Rectal smooth muscle tissue (tissue), 1 donor: ENCODE measurements at regions not wholly inside any gene's neighbourhood (a gene's known extent, or its start where the extent isn't known, plus 50 kb on each side); places are given as distances from the start of the nearest gene placed in this dataset.

ENCODE experiments used
- H3K27ac ChIP-seq: one replicate; pipeline ENCODE4 v1.7.0; 2013; ENCODE audit warnings: low read depth, low read length, inconsistent platforms
- H3K27me3 ChIP-seq: one replicate; pipeline ENCODE4 v1.7.0; 2013; ENCODE audit warnings: low read length; ENCODE audit not compliant: control insufficient read depth, insufficient read depth
- H3K36me3 ChIP-seq: one replicate; pipeline ENCODE4 v1.7.0; 2013; ENCODE audit warnings: low read length; ENCODE audit not compliant: control insufficient read depth, insufficient read depth
- H3K4me1 ChIP-seq: one replicate; pipeline ENCODE4 v1.7.0; 2013; ENCODE audit warnings: low read length; ENCODE audit not compliant: control insufficient read depth, insufficient read depth
- H3K4me3 ChIP-seq: one replicate; pipeline ENCODE4 v1.7.0; 2013; ENCODE audit warnings: low read length
- H3K9ac ChIP-seq: one replicate; pipeline ENCODE4 v1.7.0; 2013; ENCODE audit warnings: low read length

DNA sequence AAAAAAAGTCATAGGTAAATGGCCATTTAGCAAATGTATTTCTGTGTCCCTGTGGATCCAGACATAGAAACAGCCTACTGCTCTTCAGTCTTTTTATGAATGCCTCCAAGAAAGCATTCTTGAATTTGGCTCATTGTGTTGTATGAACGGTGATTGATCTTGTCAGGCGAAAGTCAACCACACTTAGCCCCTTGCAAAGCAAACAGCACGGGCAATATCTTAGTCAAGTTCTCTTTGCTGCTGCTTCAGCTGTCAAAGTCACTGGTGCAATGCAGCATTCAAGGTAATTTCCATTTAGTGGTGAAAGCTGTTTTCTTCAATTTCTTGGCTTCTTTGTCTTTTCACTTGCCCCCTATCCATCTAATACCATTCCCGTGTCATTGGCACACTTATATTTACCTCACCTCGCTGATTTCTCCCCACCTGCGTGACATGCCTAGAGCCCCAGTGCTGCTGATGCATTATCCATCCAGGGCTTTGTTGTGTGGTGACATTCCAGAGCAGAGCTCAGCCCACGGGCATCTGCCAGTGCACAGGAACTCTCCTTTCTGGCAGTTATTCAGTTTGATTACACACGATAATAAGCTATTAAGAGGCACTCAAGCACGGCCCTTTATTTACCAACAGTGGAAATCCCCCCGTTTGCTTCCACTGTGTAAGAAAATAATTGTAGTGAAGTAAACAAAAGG lies 362.3 kb upstream of the NOVA1 start:
- H3K4me1 ChIP-seq: no peaks in the 10 kb centered on the region
- H3K4me3 ChIP-seq: no peak overlapping the region
- no peaks in the 10 kb centered on the region for H3K36me3 ChIP-seq
- H3K27me3 ChIP-seq: no peaks in the 10 kb centered on the region
- no peak overlapping the region for H3K9ac ChIP-seq
- H3K27ac ChIP-seq: no peak overlapping the region

DNA sequence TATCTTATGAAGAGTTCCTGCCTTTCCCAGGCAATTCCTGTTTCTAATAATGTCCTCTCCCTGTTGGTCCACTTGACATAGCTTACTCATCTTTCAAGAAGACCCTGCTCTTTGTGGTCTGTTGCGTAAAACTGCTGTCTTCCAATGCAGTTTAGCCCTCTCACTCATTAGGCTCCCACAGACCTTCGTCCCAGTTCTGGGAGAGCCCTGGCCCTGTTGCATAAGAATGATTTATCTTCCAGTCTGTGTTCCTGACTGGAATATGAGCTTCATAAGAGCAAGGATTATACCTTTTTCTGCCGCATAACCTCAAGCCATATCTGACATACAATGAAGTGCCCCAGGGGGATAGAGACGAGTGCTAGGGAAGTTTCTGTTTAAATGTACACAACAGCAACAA lies 365.9 kb upstream of the NOVA1 start:
- H3K36me3 ChIP-seq: no peaks in the 10 kb centered on the region
- no peak overlapping the region for H3K4me3 ChIP-seq
- H3K27me3 ChIP-seq: no peaks in the 10 kb centered on the region
- no peak overlapping the region for H3K9ac ChIP-seq
- H3K4me1 ChIP-seq: no peaks in the 10 kb centered on the region
- H3K27ac ChIP-seq: no peak overlapping the region

DNA sequence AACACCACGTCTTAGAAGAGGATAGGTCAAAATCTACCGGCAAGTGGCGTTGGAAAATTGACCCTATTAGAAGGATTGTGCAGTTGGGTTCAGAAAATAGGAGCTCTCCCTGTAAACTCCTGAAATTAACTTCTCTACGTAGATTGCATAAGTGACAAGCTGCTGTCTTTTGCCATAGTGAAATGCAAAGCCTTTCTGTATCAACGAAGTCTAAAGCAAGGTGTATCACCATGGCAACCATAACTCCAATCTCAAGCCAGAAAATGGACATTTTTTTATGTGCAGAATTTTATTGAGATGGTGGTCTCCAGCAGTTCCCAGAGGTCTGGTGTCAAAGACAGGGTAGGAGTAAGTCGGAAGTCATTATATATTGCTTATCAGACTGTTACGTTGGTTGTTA lies 367.7 kb upstream of the NOVA1 start:
- Histone ChIP-seq H3K36me3 (no peaks in the 10 kb centered on the region), H3K27me3 (no peaks in the 10 kb centered on the region), H3K4me3 (no peak overlapping the region), H3K4me1 (no peaks in the 10 kb centered on the region), H3K27ac (no peak overlapping the region), H3K9ac (no peak overlapping the region)

DNA sequence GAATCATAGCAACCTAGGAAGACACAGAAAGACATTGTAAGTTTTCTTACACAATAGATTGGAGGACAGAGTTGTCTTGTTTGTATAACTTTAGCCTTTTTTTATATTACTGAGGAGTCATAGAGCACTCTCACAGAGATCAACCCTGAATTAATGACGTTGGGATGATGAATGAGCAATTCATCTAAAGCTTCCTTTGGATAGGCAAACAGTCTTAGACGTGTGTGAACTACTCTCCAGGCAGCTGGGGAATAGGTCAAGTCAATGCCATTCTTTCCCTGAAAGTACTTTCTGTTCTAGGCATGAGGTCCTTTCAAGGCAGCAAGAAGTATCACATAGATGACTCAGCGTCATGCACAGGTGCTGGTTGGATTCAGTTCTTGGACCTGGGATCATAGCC lies 369.1 kb upstream of the NOVA1 start:
- Histone ChIP-seq H3K27me3 (no peaks in the 10 kb centered on the region), H3K4me3 (no peak overlapping the region), H3K27ac (no peak overlapping the region), H3K4me1 (no peaks in the 10 kb centered on the region), H3K9ac (no peak overlapping the region), H3K36me3 (no peaks in the 10 kb centered on the region)

DNA sequence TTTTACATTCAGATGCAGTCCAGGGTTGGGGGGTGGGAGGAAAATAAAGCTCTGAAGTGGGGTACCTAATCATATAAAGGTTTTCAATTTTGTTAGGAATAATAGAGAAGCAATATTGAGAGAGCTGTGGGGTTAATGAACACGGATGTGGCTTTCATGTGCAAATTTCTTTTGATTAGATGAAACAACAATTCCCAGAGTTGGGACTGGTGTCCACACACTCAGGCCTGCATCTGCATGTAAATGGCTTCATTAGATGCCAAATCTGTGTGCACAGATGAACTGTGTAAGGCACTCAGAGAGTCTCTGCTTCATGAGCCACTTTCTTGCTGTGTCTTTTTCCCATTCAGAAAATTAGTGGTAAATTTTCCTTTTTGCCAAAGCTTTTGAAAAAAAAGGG lies 377.1 kb upstream of the NOVA1 start:
- Histone ChIP-seq H3K4me1 (no peaks in the 10 kb centered on the region), H3K9ac (no peak overlapping the region), H3K36me3 (no peaks in the 10 kb centered on the region), H3K27ac (no peak overlapping the region), H3K27me3 (no peaks in the 10 kb centered on the region), H3K4me3 (no peak overlapping the region)

DNA sequence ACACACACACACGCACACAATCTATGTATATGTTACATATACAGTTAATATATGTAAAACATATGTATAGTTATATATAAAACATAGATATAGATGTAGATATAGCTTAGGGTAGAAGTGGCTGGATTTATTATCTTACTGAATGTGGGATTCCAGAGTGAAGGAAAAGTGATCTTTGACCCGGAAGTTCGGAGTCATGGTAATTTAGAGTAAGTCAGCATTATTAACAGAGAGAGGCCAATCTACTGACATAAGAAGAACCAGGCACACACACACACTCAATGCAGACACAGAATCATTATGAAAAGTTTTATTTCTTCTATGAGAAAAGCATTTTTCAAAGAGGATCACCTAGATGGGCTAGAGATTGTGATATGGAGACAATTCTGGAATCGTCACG lies 384.2 kb upstream of the NOVA1 start:
- H3K36me3 ChIP-seq: no peaks in the 10 kb centered on the region
- no peak overlapping the region for H3K4me3 ChIP-seq
- no peak overlapping the region for H3K27ac ChIP-seq
- H3K4me1 ChIP-seq: no peaks in the 10 kb centered on the region
- no peak overlapping the region for H3K9ac ChIP-seq
- no peaks in the 10 kb centered on the region for H3K27me3 ChIP-seq

DNA sequence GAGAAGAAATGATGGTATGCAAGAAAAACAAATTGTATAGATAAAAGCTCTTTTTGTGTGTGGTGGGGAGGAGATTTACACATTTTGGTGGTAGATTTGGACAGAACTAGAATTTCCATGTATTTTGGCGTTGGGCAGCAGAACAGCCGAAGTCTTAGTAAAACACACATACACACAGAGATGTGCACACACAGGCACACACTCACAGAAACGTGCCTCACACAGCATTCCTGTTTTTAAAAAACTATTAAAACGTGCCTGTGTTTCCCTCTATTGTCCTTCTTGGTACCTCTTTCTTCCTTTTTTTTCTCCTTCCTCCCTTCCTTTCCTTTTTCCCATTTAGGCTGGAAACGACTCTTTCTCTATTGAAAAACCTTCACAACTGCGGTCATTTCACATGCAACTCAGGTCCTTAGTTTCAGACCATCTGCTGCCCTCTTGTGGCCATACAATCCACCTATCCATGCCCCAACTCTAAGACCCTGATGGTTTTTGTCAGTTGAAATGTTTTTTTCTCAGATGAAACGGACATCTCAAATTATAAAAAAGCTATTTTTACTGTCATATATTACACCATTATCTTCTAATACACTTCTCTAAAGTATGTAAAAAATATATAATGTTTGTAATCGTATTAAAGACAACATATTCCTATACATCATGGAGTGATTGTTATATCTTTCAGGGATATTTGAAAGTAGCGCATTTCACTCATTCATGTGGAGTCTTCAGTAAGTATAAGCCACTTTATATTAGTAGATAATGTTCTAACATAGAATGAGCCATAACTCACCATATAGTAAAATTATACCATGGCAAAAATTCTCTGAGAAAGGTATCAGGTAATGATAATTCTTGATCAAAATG lies 386.7 kb upstream of the NOVA1 start:
- H3K36me3 ChIP-seq: no peaks in the 10 kb centered on the region
- no peak overlapping the region for H3K27ac ChIP-seq
- H3K4me3 ChIP-seq: no peak overlapping the region
- H3K27me3 ChIP-seq: no peaks in the 10 kb centered on the region
- H3K9ac ChIP-seq: no peak overlapping the region
- H3K4me1 ChIP-seq: no peaks in the 10 kb centered on the region

DNA sequence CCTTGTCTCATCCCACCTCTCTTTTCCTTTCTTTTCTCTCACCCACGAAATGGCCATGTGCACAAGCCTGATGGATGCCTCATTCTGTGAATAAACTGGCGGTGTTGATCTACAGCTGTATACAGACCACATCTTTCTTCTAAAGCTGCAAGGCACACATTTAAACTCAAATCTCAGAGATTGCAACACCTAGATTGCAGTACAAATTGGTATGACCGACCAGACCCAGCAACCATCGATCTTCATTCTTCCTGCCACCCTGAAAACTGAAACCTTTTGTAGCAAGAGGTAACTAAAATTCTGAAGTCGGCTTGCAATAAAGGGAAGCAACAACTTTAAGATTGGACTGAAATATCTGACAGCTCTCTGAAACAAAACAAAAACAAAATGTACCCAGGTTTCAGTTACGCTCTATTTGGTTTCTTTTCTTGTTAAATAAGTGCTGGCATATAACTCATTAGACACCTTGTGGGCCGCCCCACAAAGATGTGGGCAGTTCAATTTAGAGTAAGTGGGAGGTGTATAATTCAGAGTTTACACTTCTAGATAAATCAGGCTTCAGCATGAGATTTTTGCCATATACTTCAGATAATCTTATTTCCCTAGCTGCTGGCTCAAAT lies 390.0 kb upstream of the NOVA1 start:
- Histone ChIP-seq H3K36me3 (no peaks in the 10 kb centered on the region), H3K27me3 (no peaks in the 10 kb centered on the region), H3K4me1 (no peaks in the 10 kb centered on the region), H3K9ac (no peak overlapping the region), H3K4me3 (no peak overlapping the region), H3K27ac (no peak overlapping the region)

DNA sequence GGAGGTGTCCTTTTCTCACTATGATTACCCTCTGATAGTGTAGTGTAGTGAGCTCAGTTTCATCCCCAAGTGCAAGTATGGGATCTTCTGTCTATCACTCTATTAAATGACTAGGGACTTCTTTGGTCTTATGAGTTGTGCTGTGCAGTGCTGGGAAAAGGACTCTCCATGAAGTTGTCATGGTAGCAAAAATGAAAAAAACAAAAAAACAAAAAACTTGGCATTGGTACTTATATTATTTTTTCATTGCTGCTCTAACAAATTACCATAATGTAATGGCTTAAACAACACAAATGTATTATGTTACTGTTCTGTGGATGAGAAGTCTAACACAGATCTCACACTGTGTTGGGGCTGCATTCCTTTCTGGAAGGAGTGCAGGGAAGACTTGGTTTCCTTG lies 393.1 kb upstream of the NOVA1 start:
- Histone ChIP-seq H3K27me3 (no peaks in the 10 kb centered on the region), H3K4me3 (no peak overlapping the region), H3K27ac (no peak overlapping the region), H3K36me3 (no peaks in the 10 kb centered on the region), H3K4me1 (no peaks in the 10 kb centered on the region), H3K9ac (no peak overlapping the region)

DNA sequence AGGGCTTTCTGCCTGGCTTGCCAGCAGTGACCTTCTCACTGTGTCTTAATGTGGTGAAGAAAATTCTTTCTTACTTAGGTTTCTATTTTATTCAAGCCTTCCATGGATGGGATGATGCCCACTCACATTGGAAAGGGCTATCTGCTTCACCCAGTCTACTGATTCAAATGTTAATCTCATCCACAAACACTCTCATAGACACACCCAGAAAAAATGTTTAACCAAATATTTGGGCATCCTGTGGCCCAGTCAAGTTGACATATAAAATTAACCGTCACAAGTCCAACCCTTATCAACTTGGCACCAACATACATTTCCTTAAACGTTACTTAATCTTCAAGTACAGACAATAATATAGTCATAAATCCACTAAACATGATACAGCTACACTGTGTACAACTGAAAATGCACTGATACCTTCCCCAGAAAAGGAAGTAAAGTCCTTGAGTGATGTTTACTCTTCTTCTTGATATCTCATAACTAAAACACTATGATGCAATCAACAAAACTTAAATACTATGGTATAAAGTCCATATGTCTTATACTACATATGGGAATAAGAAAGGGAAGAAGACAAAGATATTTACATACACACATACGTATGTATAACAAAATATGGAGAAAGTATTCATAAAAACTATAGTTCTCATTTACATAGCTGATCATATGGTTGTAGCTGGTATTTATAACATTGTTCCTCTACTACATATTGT lies 394.7 kb upstream of the NOVA1 start:
- Histone ChIP-seq H3K27ac (no peak overlapping the region), H3K36me3 (no peaks in the 10 kb centered on the region), H3K4me3 (no peak overlapping the region), H3K9ac (no peak overlapping the region), H3K27me3 (no peaks in the 10 kb centered on the region), H3K4me1 (no peaks in the 10 kb centered on the region)

DNA sequence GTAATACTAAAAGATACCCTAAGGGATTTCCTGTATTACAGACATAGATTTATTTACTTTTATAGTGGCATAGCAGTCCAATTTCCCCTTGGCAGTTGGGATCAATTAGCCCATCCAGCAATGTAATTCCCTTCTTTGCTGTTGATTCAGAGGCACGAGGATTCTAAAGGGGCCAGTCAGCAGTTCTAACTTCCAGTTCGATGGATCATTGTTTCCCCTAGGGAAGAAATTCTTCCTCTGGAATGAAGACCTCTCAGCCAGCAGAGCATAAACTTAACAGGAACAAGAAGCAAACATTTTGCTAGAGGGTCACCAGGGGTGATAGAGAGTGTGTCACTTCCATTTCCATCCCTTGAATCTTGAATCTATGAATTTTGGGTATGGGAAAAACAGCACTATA lies 395.7 kb upstream of the NOVA1 start:
- Histone ChIP-seq H3K27me3 (no peaks in the 10 kb centered on the region), H3K36me3 (no peaks in the 10 kb centered on the region), H3K4me3 (no peak overlapping the region), H3K27ac (no peak overlapping the region), H3K4me1 (no peaks in the 10 kb centered on the region), H3K9ac (no peak overlapping the region)

DNA sequence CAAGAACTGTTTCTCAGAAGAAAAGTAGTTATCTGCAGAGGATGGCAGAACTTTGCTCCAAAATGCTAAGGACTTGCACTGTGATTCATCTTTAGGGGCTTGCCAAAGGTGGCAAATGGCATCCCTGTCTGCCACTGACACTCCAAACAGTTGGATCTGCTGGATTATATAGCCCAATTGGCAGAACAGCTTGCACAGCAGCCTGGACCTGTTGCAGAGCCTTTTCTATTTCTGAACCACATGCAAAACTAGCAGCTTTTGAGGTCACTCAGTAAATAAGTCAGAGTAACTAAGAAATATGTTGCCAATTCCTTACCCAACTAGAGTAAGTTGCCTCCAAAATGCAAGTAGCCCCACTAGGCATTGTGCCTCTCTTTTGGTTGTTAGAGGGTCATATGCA lies 397.5 kb upstream of the NOVA1 start:
- H3K27me3 ChIP-seq: no peaks in the 10 kb centered on the region
- H3K36me3 ChIP-seq: no peaks in the 10 kb centered on the region
- H3K27ac ChIP-seq: no peak overlapping the region
- H3K4me3 ChIP-seq: no peak overlapping the region
- H3K9ac ChIP-seq: no peak overlapping the region
- no peaks in the 10 kb centered on the region for H3K4me1 ChIP-seq
